ELR (cell line): ENCODE measurements at regions not wholly inside any gene's neighbourhood (a gene's known extent, or its start where the extent isn't known, plus 50 kb on each side); places are given as distances from the start of the nearest gene placed in this dataset.
"Not testable (repeated sequence)": the region's sequence is repeated elsewhere in the genome, so short reads cannot be mapped to it uniquely, and the experiment has no call there.

Experiments used
- DNase-seq: peaks from one replicate; pipeline ENCODE4 v3.0.0-alpha.2; 2015; ENCODE audit warnings: low read depth

DNA sequence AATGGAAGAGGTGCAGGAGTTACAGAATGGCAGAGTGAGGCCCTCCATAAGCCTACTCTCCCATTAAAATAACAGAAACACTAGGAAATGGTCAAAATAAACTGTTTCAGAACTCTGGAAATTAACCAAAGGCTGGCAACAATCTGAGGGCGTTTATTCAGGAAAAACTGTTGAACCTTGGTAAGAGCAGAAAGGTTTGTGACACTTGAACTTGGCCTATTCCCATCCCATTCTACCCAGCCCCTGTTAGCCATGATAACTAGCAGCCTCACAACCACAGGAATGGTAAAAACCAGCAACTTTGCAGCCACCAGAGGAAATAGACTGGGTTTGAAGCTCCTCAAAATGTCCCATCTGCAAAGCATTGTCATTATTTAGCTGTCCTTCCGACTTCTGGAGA is 256.8 kb downstream of the RHOU start:
- DNase-seq, result no peak

DNA sequence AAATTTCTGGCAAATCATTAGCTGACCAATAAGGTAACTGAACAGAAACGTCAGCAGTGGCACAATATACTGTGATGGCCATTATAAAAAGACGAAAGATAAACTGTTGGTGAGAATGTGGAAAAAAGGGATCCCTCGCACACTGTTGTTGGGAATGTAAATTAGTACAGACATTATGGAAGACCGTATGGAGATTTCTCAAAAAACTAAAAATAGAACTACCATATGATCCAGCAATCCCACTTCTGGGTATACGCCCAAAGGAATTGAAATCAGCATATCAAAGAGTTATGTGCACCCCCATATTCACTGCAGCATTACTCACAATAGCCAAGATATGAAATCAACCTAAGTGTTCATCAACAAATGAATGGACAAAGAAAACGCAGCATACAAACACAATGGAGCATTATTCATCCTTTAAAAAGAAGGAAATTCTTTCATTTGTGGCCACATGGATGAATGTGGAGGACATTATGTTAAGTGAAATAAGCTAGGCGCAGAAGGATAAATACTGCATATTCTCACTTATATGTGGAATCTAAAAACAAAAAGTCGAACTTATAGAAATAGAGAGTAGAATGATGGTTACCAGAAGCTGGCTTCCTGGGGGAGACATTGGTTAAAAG is 257.7 kb downstream of the RHOU start:
- DNase-seq, result no peak

DNA sequence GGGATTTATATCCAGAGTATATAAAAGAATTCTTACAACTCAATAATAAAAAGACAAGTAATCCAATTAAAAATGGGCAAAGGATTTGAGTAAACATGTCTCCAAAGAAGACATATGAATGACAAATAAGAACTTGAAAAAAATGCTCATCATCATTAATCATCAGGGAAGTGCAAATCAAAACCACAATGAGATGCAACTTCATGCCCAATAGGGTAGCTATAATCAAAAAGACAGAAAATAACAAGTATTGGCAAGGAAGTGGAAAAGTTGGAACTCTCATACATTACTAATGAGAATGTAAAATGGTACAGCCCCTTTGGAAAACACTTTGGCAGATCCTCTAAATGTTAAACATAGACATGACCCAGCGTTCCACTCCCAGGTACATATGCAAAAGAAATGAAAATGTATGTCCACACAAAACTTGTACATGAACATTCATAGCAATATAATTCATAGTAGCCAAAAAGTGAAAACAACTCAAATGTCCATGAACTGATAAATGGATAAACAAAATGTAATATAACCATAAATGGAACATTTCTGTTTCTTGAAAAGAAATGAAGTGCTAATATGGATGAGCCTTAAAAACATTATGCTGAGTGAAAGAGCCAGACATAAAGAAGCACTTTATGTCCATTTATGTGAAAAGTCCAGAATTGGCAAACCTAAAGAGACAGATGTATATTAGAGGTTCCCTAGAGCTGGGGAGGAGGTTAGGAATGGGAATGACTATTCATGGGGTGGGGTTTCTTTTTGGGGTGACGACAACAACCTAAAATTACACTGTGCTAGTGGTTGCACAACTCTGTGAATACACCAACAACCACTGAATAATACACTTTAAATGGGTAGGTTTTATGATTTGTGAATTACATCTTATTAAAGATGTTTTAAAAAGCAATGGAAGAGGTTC is 259.7 kb downstream of the RHOU start:
- DNase-seq, result no peak

DNA sequence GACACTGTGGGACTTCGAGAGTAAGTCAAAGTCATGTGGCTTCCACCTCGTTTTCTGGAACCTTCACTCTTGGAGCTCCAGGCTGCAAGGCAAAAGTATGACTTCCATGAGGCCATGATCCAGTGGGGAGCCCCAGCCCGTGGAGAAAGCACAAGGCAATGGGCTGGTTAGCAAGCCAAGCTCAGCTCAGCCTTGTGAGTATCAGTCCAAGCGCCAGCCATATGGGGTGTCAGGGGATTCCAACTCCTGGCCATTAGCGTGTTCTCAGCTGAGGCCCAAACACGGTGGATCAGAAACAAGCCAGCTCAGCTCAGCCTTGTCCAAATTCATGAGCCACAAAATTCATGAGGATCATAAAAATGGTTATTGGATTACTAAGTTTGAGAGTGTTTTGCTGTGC is 261.0 kb downstream of the RHOU start:
- DNase-seq, result no peak

DNA sequence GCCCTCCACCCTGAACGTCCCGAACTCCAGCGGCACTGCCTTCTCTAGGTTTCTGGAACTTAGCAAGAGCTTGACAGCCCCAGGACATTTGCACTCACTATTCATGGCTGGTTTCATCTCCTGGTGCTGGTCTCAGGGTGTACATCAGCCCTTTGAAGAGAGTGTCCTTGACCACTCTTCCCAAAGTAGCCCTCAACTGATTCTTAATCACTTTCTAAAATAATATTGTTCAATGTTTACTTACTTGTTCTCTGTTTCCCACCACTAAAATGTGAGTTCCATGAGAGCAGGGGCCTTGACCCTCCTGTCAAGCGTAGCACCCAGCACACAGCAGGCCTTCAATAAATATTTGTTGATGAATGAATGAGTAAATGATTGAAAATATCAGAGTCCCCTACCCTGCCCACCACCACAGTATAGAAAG is 262.5 kb downstream of the RHOU start:
- DNase-seq, result no peak

DNA sequence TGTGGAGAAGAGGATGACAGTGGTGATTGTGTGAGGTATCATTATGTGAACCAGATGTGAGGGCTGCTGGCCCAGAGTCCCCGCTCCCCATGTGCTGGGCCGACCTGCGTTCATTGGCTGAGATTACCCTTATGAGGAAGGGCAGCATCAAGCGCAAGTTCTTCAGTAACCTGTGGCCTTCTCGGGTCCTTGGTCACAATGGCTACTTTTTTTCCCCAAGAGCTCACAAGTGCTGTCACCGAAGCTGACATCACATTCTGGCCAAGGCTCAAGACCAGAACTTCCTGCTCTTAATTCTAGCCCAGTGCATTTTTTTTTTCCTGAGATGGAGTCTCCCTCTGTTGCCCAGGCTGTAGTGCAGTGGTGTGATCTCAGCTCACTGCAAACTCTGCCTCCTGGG is 262.9 kb downstream of the RHOU start:
- DNase-seq, result no peak

DNA sequence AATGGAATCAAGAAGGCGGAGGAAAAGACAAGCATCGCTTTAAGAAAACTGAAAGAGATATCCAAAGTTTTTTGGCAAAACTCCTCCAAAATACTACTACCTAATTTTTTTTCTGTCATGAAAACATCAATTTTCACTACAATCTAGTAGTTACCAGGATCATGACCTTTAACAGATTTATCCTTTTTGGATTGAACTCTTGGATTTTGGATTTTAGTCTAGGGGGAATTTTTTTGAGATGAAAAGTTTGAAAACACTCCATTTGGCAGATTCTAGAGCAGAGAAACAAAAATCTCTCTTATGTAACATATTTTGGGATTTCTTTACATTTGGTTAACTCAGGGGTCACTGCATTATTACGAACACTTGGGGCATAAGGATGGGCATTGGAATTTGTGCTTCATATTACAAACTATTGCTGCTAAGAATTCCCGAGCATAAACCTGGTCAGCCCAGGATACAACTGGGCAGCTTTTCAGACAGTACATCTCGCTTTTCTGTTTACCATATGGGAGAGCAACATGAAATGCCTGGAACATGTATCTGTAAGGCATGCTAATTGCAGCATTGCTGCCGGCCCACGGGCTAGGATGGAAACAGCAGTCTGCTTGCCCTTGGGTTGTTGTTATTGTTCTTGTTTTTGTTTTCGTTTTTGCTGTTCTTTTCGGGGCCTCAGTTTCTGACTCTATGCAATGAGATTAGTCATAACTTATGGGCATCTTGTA is 264.3 kb downstream of the RHOU start:
- DNase-seq, result no peak

DNA sequence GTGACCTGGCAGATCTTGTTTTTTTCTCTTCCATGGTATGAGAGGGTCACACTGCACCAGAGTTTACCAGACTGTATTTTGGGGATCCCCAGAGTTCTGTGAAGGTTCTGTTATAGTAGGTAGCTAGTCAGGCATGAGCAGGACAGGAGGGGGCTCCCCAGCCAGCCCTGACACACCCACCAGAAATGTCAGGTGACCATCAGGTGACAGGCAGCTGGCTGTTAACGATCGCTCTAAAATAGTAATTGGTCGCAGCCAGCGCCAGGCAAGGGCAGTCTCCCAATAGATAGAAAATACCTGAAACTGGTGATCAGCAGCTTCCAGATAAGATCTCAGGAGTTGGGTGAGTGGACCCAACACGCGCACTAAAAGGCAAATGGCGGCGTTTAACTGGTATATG is 264.9 kb downstream of the RHOU start:
- no peak for DNase-seq

DNA sequence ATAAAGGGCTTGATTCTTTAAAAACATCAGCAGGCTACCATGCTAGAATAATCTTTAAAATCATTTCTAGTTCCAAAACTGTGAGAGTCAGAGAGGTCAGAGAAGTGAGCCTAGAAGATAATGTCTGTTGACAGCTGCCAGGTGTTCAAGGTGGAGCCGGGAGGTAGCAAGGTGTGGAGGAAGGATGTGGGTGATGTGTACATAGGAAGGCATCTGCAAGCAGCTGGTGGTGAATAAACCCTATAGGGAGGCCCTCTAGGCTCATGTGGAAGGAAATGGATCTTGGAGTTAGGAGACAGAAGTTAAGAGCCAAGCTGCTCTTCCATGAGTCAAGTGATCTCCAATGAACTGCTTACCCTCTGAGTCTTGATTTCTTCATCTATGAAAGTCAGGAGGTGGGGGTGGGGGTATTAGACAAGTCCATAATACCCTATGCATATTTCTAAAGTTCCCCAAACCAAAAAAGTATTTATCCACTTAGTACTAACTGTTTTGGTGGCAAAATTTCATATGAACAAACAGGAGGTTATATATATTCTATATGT is 266.3 kb downstream of the RHOU start:
- DNase-seq, result no peak

DNA sequence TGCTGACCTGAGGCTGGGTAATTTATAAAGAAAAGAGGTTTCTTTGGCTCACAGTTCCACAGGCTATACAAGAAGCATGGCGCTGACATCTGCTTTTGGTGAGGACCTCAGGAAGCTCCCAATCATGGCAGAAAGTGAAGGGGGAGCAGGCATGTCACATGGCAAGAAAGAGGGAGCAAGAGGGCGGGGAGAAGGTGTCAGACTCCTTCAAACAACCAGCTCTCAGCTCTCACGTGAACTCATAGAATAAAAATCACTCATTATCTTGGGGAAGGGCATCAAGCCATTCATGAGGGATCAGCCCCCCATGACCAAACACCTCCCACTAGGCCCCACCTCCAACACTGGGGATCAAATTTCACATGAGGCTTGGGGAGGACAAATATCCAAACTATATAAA is 266.8 kb downstream of the RHOU start:
- DNase-seq, result no peak

DNA sequence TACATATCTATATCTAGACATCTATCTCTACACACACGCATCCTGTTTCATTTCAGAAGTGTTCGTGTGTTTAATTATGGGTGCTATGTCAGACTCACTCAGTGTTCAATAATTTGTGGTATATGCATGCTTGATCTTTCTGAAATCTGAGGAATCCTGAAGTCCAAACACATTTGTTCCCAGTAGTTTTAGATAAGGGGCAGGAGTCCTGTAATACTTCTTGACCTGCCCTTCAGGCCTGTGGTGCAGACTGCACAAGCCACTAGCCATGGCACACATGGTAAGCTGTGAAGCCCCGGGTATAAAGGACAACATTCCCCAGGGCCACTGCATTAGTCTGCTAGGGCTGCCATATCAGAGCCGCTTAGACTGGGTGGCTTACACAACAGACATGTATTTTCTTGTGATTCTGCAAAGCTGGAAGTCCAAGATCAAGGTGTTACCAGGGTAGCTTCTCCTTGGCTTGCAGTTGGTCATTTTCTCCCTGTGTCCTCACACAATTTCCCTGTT is 267.2 kb downstream of the RHOU start:
- DNase-seq, result no peak

DNA sequence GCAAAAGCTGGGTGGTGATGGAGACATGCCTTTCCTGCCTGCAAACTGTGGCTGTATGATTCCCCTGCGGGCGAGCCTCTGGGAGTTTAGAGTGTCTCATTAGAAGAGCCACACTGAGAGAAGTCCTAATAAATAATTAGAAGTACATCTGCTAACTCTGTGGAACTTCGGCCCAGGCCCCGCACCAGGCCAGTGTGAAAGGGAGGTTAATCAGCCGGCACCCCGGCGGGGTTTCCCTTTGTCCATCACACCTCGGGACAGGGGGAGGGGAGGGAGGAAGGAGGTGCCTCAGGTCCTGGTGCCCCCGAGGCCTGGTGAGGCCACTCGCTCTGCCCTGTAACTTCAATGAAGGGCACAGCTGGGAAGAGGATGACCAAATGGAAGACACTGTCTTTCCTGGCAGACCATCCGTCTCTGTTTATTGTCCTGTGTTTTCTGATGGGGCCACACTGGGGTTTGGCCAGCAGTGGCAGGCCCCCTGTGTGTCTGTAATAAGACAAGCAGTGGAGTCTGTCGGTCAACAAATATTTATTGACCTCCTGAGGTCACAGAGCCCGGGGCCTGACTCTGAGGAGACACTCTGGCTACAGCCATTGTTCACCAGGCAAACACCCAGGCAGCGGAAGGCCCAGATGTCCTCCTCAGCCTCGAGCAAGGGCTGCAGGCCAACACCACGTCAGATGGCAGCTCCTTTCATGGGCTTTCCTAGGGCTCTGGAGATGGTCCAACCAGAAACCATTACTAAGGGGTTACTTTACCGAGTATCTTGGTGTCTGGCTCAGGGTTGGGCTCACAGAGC is 267.5 kb upstream of the RAB4A start:
- no peak for DNase-seq

DNA sequence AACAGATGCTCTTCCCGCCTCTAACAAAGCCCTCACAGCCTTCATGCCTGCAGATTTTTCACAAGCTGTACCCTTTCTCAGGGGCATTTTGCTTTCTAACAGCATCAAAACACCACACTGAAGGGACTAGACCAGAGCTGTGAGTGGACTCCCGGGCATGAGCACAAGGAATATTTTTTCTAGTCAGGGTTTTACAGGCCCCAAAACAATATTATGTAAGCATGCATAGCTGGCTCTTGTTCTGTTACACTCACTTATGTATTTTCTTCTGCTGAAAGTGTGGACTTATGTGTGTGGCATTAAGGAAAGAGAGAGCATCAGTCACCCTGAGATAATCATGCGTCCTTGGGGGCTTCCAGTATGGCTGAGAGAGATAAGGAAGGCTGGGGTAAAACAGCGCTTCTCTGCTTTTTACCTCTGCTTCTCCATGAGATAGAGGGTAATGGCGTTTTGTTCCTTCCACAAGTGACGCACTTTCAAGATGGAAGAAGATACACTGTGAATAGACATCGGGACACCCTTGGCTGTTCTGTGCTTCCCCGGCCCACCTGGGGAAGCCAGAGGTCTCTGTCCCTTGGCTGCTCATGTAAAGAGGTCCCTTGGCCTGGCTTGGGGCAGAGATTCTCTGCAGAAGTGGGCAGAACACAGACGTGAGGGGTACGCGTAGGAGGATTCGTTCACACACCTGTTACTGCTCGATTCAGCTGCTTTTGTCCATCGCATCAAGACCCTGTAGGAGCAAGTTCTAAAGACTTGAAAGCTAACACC is 266.7 kb upstream of the RAB4A start:
- no peak for DNase-seq

DNA sequence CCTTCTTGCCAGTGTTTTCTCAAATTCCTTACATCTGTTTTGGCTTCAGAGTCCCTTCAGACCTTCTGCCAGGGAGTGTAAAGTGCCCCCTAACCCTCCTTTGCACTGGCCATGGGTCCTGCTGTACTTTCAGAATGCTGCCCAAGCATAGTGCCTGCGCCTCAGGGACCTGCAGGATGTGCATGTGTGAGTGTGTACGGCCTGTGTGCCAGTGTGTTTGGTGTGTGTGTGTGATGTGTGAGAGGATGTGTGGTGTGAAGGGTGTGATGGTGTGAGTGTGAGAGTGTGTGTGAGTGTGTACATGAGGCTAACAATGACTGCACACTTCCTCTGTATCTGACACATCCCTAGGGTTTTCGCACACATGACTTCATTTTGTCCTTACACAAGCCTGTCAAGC is 265.8 kb upstream of the RAB4A start:
- DNase-seq, result no peak

DNA sequence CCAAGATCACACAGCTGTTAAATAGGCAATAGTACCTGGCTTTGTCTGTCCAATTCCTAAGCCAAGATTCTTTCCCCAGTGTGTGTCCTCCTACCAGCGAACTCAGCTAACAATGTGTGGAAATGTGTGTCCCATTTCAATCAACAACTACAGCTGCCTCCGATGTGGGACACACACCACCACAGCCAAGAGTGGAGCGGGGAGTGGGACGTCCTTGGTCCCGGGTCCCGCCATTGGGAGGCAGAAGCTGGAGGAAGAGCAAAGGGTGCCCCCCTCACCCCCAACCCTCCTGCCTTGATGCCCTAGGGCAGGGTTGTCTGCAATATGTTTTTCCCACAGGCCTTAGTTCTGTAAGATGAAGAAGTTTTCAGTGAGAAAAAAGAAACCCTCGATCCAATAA is 265.4 kb upstream of the RAB4A start:
- DNase-seq, result no peak

DNA sequence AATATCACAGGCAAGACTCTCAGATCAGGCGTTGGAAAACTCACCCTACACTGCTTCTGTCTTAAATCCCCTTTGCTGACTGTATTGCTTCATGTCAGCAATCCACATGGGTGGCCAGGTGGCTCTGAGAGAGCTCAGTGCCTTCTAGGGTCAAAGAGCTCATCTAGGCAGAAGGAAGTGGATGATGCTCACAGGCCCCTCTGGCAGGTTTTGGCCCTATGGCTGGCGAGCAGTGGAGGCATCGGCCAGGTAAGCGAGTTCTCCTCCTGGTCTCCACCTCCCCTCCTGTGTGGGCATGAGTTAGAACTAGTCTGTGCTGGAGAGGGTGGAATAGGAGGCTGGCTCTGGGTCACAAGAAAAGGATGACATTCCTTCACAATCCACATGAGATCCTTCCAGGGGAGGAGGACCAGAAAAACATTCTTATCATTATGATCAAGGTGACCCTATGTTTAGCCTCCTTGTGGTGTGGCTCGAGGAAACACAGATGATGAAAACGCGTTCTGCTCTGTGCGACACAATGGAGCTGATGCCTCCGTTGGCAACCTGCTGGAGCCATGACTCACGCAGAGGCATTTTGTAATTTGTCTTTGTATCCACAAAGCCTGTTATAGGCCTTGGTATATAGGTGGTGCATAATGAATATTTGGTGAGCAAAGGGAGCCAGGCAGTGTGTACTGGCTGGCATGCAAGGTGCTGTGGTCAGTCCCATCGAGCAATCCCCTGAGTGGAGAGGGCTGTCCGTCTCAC is 264.6 kb upstream of the RAB4A start:
- no peak for DNase-seq

DNA sequence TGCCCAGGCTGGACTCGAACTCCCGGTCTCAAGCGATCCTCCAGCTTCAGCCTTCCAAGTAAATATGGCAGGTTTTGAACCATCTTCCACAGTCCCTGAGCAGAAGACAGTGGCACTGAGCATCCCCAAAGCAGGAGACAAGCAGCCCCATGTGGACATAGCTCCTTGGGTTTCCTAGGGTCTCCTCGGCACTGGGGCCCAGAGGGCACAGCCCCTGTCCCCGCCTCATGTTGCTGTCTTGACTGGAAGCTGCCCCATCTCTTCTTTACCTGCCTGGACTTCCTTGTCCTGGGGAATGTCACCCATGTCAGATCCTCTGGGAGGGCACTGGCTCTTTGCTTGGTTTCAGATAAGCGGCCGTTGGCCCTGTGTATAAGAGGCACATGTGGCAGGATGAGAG is 263.7 kb upstream of the RAB4A start:
- no peak for DNase-seq

DNA sequence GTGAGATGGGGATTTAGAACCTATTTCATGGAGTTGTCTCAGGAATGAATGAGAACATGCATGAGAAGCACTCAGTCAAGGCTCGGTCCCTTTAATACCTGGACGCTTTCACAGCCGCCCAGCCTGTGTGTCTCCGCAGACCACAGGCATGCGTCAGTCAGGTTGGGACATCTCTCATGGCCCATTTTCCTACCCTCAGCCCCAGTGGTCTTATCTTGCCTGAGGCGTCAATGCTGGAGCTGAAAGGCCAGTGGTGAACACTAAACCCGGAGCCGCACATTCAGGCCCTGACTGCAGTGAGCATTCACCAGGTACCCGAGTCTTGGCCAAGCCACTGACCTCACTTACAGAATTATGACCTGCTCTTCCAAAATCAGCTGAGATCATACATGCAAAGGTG is 263.2 kb upstream of the RAB4A start:
- no peak for DNase-seq

DNA sequence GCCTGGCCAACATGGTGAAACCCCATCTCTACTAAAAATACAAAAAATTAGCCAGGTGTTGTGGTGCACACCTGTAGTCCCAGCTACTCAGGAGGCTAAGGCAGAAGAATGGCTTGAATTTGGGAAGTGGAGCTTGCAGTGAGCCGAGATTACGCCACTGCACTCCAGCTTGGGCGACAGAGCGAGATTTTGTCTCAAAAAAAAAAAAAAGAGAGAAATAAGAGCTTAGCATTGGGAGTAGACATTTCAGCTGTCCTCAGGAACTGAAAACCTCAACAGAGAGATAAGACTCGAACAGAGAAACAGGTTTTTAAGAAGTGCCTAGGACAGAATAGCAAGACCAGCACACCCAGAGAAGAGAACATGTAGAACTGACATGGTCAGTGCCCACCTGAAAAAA is 262.6 kb upstream of the RAB4A start:
- not testable (repeated sequence) for DNase-seq

DNA sequence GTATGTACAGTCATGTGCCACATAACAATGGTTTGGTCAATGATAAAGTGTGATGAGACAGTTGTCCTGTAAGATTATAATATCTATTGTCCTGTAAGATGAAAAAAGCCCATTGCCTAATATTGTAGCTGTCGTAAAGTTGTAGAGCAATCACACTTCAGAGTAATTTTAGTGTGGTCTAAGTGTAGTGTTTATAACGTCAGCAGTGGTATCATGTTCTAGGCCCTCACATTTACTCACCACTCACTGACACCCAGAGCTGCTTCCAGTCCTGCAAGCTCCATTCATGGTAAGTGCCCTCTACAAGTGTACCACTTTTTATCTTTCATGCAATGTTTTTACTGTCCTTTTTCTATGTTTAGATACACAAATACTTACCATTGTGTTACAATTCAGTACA is 259.9 kb upstream of the RAB4A start:
- DNase-seq, result no peak
